Esophagus squamous epithelium (tissue), 4 donors: ENCODE measurements at regions not wholly inside any gene's neighbourhood (a gene's known extent, or its start where the extent isn't known, plus 50 kb on each side); places are given as distances from the start of the nearest gene placed in this dataset.

Experiments
- POLR2A ChIP-seq, 4 donors: fragments of 450-650 bp; IDR thresholded peaks; one replicate each; pipeline ENCODE4 v1.6.1; 2017; ENCODE audit warnings: antibody characterized with exemption in 4 of 4, mild to moderate bottlenecking in 4 of 4, moderate library complexity in 3 of 4
- TF ChIP-seq, protein P1 (sequence below), 6 experiments: fragments of 450-650 bp in 4 of 6; fragments of 200-600 bp in 2 of 6; sonication (generic) in 2 of 6; IDR thresholded peaks; one replicate each; pipeline ENCODE4 v1.5.1; 2016 to 2019; ENCODE audit warnings: antibody characterized with exemption in 6 of 6, mild to moderate bottlenecking in 4 of 6, moderate library complexity in 4 of 6

DNA sequence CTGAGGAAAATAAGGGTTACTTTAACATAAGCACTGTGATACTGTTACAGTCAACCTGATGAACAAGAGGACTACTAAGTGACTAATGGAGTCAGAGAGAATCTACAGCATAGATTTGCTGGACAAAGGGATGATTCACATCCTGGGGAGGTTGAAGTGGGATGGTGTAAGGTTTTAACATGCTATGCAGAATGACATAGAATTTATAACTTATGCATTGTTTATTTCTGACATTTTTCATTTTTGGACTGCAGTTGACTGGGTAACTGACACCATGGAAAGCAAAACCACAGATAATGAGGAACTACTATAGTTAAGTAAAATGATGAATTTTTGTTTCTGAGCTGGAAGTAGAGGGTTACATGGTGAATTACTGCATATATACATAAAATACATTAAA, 389.2 kb downstream of the MAT2B start:
- TF ChIP-seq, protein P1, sequence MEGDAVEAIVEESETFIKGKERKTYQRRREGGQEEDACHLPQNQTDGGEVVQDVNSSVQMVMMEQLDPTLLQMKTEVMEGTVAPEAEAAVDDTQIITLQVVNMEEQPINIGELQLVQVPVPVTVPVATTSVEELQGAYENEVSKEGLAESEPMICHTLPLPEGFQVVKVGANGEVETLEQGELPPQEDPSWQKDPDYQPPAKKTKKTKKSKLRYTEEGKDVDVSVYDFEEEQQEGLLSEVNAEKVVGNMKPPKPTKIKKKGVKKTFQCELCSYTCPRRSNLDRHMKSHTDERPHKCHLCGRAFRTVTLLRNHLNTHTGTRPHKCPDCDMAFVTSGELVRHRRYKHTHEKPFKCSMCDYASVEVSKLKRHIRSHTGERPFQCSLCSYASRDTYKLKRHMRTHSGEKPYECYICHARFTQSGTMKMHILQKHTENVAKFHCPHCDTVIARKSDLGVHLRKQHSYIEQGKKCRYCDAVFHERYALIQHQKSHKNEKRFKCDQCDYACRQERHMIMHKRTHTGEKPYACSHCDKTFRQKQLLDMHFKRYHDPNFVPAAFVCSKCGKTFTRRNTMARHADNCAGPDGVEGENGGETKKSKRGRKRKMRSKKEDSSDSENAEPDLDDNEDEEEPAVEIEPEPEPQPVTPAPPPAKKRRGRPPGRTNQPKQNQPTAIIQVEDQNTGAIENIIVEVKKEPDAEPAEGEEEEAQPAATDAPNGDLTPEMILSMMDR (IDR thresholded peaks at IDR 0.05): no peak
- TF ChIP-seq POLR2A (IDR thresholded peaks at IDR 0.05): no peak
